Uterus (tissue), 2 donors: ENCODE measurements at regions not wholly inside any gene's neighbourhood (a gene's known extent, or its start where the extent isn't known, plus 50 kb on each side); places are given as distances from the start of the nearest gene placed in this dataset.

Experiments used
- POLR2A ChIP-seq, 2 donors: fragments of 450-650 bp; IDR thresholded peaks; one replicate each; pipeline ENCODE4 v1.6.1; 2016; ENCODE audit warnings: antibody characterized with exemption in 2 of 2, mild to moderate bottlenecking in 1 of 2, moderate library complexity in 1 of 2
- TF ChIP-seq, protein P1 (sequence below), 4 experiments: fragments of 200-600 bp in 2 of 4; fragments of 450-650 bp in 2 of 4; sonication (generic) in 2 of 4; IDR thresholded peaks; one replicate each; pipeline ENCODE4 v1.5.1; 2016 to 2019; ENCODE audit warnings: antibody characterized with exemption in 4 of 4, mild to moderate bottlenecking in 2 of 4, moderate library complexity in 1 of 4

DNA sequence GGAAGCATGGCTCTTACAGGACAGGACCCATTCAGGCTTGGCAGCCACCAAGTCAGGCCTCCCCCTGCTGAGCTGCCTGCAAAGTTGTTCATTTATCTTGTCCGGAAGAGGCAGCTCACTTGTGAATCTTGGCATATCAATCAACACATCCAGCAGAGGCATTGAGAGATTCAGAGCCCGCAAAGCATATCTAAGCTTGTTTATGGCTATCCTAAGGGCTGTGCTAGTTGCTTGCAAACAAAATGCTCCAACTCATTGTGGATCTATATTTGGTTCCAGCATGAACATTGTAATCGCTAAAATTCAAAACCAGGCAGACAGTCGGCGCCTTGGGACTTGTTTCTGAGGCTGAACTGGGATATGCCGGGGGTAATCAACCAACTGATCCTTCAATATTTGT is 106.1 kb downstream of the UNC5CL start:
- TF ChIP-seq, protein P1, sequence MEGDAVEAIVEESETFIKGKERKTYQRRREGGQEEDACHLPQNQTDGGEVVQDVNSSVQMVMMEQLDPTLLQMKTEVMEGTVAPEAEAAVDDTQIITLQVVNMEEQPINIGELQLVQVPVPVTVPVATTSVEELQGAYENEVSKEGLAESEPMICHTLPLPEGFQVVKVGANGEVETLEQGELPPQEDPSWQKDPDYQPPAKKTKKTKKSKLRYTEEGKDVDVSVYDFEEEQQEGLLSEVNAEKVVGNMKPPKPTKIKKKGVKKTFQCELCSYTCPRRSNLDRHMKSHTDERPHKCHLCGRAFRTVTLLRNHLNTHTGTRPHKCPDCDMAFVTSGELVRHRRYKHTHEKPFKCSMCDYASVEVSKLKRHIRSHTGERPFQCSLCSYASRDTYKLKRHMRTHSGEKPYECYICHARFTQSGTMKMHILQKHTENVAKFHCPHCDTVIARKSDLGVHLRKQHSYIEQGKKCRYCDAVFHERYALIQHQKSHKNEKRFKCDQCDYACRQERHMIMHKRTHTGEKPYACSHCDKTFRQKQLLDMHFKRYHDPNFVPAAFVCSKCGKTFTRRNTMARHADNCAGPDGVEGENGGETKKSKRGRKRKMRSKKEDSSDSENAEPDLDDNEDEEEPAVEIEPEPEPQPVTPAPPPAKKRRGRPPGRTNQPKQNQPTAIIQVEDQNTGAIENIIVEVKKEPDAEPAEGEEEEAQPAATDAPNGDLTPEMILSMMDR (IDR thresholded peaks at IDR 0.05): no peak
- no peak for TF ChIP-seq POLR2A (IDR thresholded peaks at IDR 0.05)
